ENCODE measurements at regions not wholly inside any gene's neighbourhood (a gene's known extent, or its start where the extent isn't known, plus 50 kb on each side); places are given as distances from the start of the nearest gene placed in this dataset.

DNA sequence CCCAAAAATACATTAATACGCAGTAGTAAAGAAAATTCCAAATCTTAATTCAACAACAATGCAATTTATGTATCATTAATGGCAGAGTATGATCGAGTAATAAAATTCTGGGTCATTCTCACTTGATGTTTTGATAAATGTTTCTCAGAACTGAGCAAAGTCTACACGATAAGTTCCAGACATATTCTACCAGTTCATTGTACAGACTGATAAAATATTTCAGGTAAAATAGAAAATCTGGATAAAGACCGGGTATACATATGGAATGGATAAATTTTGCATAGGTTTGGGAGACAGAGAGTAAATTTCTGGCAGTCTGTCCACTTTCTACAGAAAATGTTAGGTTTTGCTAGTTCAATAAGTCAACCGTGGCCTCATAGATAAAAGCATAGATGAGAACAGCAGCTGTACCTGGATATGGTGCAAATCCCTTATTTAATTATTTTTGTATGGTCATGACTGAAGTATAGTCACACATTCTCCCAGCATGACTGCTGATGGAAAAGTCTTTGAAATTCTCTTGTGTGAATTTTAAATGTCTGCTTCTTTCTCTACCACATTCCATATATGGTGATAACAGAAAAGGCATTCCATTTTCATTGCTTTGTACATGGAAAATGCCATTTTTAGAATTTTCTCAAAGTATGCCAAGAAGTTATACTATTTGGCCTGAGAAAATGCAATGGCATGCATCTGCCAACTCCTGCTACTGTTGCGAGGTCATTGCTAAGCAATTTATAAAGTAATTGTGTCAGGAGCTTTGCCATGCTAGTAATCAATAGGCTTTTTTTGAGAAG is 301.9 kb upstream of the ARSJ start:
- TF ChIP-seq, protein P1, sequence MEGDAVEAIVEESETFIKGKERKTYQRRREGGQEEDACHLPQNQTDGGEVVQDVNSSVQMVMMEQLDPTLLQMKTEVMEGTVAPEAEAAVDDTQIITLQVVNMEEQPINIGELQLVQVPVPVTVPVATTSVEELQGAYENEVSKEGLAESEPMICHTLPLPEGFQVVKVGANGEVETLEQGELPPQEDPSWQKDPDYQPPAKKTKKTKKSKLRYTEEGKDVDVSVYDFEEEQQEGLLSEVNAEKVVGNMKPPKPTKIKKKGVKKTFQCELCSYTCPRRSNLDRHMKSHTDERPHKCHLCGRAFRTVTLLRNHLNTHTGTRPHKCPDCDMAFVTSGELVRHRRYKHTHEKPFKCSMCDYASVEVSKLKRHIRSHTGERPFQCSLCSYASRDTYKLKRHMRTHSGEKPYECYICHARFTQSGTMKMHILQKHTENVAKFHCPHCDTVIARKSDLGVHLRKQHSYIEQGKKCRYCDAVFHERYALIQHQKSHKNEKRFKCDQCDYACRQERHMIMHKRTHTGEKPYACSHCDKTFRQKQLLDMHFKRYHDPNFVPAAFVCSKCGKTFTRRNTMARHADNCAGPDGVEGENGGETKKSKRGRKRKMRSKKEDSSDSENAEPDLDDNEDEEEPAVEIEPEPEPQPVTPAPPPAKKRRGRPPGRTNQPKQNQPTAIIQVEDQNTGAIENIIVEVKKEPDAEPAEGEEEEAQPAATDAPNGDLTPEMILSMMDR (conservative IDR thresholded peaks at IDR 0.05; ENCODE audit: low read depth, low read length), result no peak
- no peak overlapping the region for H3K4me3 ChIP-seq (ENCODE audit: low read depth, low read length)
- no peak for DNase-seq (ENCODE audit: low read depth)

DNA sequence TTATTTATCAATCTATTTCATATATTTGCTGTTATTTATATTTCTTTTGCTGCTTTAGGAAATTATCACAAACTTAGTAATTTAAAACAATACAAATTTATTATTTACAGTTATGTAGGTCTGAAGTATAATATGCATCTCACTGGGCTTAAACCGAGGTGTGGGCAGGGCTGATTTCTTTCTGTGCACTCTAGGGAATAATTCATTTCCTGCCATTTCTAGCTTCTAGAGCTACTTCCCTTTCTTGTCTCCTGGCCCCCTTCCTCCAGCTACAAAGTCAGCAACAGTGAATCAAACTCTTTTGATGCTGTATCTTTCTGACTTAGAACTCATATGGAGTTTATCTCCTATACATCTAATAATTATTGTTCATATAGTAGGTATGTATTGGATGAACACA is 303.5 kb upstream of the ARSJ start:
- H3K4me3 ChIP-seq (ENCODE audit: low read depth, low read length), result no peak overlapping the region
- TF ChIP-seq, protein P1 (conservative IDR thresholded peaks at IDR 0.05; ENCODE audit: low read depth, low read length), result no peak
- no peak for DNase-seq (ENCODE audit: low read depth)

DNA sequence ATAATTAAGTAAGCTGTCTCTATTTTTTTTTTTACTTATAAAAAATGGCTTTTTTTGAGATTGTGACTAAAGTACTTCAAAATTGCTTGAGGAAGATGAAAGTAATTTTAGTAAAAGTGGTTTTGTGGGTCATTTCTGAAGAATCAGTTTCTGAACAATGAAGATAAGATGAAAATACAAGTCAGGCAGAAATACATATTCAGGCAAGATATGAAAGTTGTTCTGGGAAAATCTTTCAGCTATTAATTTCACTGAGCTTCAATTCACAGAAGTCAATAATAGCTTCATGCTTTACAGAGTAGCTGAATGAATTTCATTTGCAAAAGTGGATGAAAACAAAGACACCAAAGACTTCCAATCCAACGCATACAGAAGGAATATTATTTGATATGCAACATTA is 305.2 kb upstream of the ARSJ start:
- TF ChIP-seq, protein P1 (conservative IDR thresholded peaks at IDR 0.05; ENCODE audit: low read depth, low read length), result no peak
- no peak for DNase-seq (ENCODE audit: low read depth)
- no peak overlapping the region for H3K4me3 ChIP-seq (ENCODE audit: low read depth, low read length)

DNA sequence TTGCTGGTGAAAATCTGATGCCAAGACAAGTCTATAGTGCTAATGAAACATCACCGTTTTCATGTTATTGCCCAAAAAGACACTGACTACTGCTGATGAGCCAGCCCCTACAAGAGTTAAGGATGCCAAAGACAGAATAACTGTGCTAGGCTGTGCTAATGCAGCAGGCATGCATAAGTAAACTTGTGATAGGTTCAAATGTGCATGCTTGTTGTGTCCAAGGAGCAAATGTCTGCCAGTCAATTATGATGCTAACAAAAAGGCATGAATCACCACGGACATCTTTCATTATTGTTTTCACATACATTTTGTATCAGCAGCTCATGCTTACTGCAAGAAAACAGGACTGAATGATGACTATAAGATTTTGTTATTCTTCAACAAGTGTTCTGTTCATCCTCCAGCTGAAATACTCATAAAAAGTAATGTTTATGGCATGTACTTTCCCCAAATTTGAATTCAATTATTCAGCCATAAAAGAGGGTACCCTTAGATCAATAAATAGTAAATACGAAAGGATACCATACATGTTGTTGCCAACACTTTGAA is 306.9 kb upstream of the ARSJ start:
- DNase-seq (ENCODE audit: low read depth), result no peak
- TF ChIP-seq, protein P1 (conservative IDR thresholded peaks at IDR 0.05; ENCODE audit: low read depth, low read length), result no peak
- no peak overlapping the region for H3K4me3 ChIP-seq (ENCODE audit: low read depth, low read length)

DNA sequence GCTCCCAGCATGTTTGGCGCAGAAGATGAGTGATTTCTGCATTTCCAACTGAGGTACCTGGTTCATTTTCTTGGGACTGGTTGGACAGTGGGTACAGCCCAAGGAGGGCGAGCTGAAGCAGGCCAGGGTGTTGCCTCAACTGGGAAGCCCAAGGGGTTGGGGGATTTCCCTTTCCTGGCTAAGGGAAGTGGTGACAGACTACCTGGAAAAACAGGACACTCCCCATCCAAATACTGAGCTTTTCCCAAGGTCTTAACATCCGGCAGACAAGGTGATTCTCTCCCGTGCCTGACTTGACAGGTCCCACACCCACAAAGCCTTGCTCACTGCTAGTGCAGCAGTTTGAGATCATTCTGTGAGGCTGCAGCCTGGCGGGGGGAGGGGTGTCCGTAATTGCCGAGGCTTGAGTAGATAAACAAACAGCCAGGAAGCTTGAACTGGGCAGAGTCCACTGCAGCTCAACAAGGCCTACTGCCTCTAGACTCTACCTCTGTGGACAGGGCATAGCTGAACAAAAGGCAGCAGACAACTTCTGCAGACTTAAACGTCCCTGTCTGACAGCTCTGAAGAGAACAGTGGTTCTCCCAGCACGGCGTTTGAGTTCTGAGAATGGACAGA is 307.7 kb upstream of the ARSJ start:
- H3K4me3 ChIP-seq (ENCODE audit: low read depth, low read length), result no peak overlapping the region
- TF ChIP-seq, protein P1 (conservative IDR thresholded peaks at IDR 0.05; ENCODE audit: low read depth, low read length), result no peak
- DNase-seq (ENCODE audit: low read depth), result no peak

DNA sequence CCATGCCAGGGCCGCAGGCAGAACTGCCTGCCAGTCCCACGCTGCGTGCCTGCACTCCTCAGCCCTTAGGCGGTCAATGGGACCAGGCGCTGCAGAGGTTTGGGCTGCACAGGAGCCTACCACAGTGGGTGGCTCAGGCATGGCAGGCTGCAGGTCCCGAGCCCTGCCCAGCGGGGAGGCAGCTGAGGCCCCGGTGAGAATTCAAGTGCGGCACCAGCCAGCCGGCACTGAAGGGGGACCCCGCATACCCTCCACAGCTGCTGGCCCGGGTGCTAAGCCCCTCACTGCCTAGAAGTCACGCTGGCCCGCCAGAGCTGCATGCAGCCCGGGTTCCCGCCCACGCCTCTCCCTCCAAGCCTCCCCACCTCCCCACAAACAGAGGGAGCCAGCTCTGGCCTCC is 302.5 kb upstream of the UGT8 start:
- no peak for DNase-seq (ENCODE audit: low read depth)
- TF ChIP-seq, protein P1 (conservative IDR thresholded peaks at IDR 0.05; ENCODE audit: low read depth, low read length), result no peak
- no peak overlapping the region for H3K4me3 ChIP-seq (ENCODE audit: low read depth, low read length)
